ENCODE measurements at regions not wholly inside any gene's neighbourhood (a gene's known extent, or its start where the extent isn't known, plus 50 kb on each side); places are given as distances from the start of the nearest gene placed in this dataset.

DNA sequence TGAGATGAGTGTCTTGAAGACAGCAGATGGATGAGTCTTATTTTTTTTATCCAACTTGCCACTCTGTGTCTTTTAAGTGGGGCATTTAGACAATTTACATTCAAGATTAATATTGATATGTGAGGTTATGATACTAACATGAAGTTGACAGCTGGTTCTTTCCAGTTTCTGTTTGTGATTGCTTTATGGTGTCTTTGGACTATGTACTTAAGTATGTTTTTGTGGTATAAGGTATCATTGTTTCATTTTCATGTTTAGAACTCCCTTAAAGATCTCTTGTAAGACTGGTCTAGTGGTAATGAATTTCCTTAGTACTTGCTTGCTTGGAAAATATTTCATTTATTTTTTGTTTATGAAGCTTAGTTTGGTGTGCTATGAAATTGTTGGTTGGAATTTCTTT, 550.3 kb upstream of the NOVA1 start:
- TF ChIP-seq POLR2A (IDR thresholded peaks at IDR 0.05) (no peak), EP300 (IDR thresholded peaks at IDR 0.05; ENCODE audit: low read depth) (no peak), POLR2AphosphoS5 (IDR thresholded peaks at IDR 0.05) (no peak)
- TF ChIP-seq, protein P1, sequence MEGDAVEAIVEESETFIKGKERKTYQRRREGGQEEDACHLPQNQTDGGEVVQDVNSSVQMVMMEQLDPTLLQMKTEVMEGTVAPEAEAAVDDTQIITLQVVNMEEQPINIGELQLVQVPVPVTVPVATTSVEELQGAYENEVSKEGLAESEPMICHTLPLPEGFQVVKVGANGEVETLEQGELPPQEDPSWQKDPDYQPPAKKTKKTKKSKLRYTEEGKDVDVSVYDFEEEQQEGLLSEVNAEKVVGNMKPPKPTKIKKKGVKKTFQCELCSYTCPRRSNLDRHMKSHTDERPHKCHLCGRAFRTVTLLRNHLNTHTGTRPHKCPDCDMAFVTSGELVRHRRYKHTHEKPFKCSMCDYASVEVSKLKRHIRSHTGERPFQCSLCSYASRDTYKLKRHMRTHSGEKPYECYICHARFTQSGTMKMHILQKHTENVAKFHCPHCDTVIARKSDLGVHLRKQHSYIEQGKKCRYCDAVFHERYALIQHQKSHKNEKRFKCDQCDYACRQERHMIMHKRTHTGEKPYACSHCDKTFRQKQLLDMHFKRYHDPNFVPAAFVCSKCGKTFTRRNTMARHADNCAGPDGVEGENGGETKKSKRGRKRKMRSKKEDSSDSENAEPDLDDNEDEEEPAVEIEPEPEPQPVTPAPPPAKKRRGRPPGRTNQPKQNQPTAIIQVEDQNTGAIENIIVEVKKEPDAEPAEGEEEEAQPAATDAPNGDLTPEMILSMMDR (IDR thresholded peaks at IDR 0.05) = no peak
